ENCODE measurements at regions not wholly inside any gene's neighbourhood (a gene's known extent, or its start where the extent isn't known, plus 50 kb on each side); places are given as distances from the start of the nearest gene placed in this dataset.

DNA sequence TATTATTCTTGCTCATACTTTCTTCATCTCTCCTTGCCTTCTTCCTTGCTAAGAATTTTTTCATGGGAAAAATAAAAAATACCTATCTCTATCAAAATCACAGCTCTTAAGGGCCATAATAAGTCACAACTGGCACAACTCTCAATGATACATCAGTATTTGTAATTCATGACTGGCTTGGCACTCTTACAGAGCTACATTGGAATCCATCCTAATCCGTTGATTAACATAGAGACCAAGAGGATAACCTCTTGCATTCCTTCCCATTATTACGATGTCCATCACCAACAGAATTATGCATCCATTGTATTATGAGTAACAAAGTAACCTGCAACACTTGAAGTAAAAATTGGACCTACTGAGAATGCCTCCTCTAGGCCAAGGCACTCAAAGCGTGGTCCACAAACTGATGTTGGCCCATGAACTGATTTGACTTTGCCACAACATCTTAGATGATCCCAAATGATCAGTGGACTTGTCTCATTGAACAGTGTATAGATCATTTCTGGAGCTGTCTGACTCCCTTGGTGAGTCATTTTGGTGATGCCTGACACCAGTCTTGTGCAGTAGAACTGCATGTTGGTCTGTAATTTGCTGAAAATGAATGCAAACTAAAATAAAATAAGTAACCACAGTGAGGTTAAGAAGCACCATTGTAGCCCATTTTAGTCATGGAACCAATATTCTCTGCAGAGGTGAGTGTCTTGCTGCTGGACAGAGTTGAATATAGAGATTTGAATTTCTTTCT lies 163.2 kb downstream of the AXIN2 start:
- ChIA-PET POLR2A (interaction anchor here (1.0 kb wide), 1 partner anchor 12 kb away, joined by 3 read pairs; no protein-coding TSS in a partner anchor), CTCF (ENCODE audit: low intra/inter-chr PET ratio) (no interaction called here)
- Histone ChIP-seq H3K36me3 (ENCODE audit: control insufficient read depth, insufficient read depth, low read length) (no peaks in the 10 kb centered on the region), H3K79me2 (ENCODE audit: control insufficient read depth, insufficient read depth, low read length) (no peaks in the 10 kb centered on the region), H3K4me3 (no peak overlapping the region), H2AFZ (ENCODE audit: low read depth, low read length) (no peak overlapping the region), H3K27ac (ENCODE audit: extremely low read depth, low read depth, low read length) (no peak overlapping the region), H3K4me1 (replicated peaks in 1 of 2; ENCODE audit: control insufficient read depth in 2 of 2, insufficient read depth in 2 of 2, low read length in 2 of 2) (no peaks in the 10 kb centered on the region), H3K9me3 (replicated peaks; ENCODE audit: control insufficient read depth, insufficient read depth, low read depth, low read length) (no peaks in the 10 kb centered on the region), H4K20me1 (replicated peaks; ENCODE audit: control insufficient read depth, insufficient read depth, low read length) (no peaks in the 10 kb centered on the region), H3K9ac (ENCODE audit: insufficient read depth in 1 of 2, low read depth in 2 of 2, low read length in 2 of 2) (no peak overlapping the region), H3K9me1 (ENCODE audit: control insufficient read depth, insufficient read depth, low read length) (no peaks in the 10 kb centered on the region), H3K27me3 (ENCODE audit: control insufficient read depth in 2 of 2, insufficient read depth in 2 of 2, low read length in 2 of 2) (peaks cover 0 to 6% of the 10 kb centered on the region in 2 experiments; a peak in 2 of 5 replicates), H3K4me2 (ENCODE audit: insufficient read depth, low read length) (no peak overlapping the region)
- DNase-seq (ENCODE audit: extremely low read depth in 1 of 4, low spot score in 3 of 4) (no peak), ATAC-seq (no peak), FAIRE-seq (no peak)
- 0% methylated on average over 3 of the region's 3 CpGs for WGBS (ENCODE audit: insufficient coverage, low coverage, missing lambda C conversion rate)
- in situ Hi-C loops (cut with MboI): no loop called here
- intact Hi-C loops (cut with micrococcal nuclease): no loop called here
- no peak for TF ChIP-seq SMARCA4 (IDR thresholded peaks at IDR 0.05)
- TF ChIP-seq E2F8 (IDR thresholded peaks at IDR 0.05; ENCODE audit: low read depth, partially characterized antibody): no peak
- no peak for TF ChIP-seq LEF1 (IDR thresholded peaks at IDR 0.05)
- TF ChIP-seq ZNF717 (CRISPR knock-in tag; IDR thresholded peaks at IDR 0.05): no peak
- no peak for TF ChIP-seq DACH1 (IDR thresholded peaks at IDR 0.05; ENCODE audit: partially characterized antibody)
- TF ChIP-seq NR2C1 (IDR thresholded peaks at IDR 0.05): no peak
- no peak for TF ChIP-seq NR2C1 (tag; IDR thresholded peaks at IDR 0.05)
- no peak for TF ChIP-seq TAF15 (IDR thresholded peaks at IDR 0.05; ENCODE audit: low read depth, low read length)
- no peak for TF ChIP-seq PCBP1 (IDR thresholded peaks at IDR 0.05; ENCODE audit: low read depth, low read length, poor library complexity, severe bottlenecking)
- TF ChIP-seq ZNF398 (CRISPR knock-in tag; IDR thresholded peaks at IDR 0.05): no peak
- no peak for TF ChIP-seq THRAP3 (IDR thresholded peaks at IDR 0.05; ENCODE audit: borderline replicate concordance)
- TF ChIP-seq ZNF780A (CRISPR knock-in tag; IDR thresholded peaks at IDR 0.05): no peak
- no TSS peak for BruUV-seq (replicated peaks)
